K562 (cell line): ENCODE measurements at regions not wholly inside any gene's neighbourhood (a gene's known extent, or its start where the extent isn't known, plus 50 kb on each side); places are given as distances from the start of the nearest gene placed in this dataset.

Experiments used
- ATAC-seq: fragments of 200-7000 bp; cut with Tn5 transposase; 3 replicates; pipeline ENCODE4 v1.9.1; 2020; ENCODE audit warnings: moderate library complexity
- BruUV-seq: library from RNA; stranded (reverse); fragments of 400-500 nt; replicated peaks from 2 replicates; lab custom pipeline; 2021; lab: Mats Ljungman, UMichigan
- CTCF ChIA-PET: fragments of 300-600 bp; formaldehyde crosslinking; extraction: SDS; loops from one replicate; lab custom pipeline; 2021; ENCODE audit warnings: low intra/inter-chr PET ratio; lab: Yijun Ruan, JAX
- POLR2A ChIA-PET: fragments of 300-600, 350-650 bp; sonication (Branson Sonifier 250); formaldehyde crosslinking; extraction: SDS; loops from one replicate; lab custom pipeline; 2021; ENCODE audit warnings: antibody characterized with exemption, inconsistent platforms; lab: Yijun Ruan, JAX
- DNase-seq, 4 experiments: peaks; one replicate each; pipeline versions ENCODE4 v3.0.0 to v3.0.0-alpha.2; 2011 to 2018; ENCODE audit warnings: low spot score in 3 of 4, mixed read lengths in 3 of 4; ENCODE audit errors: extremely low read depth in 1 of 4
- FAIRE-seq: peaks from 2 replicates; lab custom pipeline; 2011; peaks lifted over from hg19 to GRCh38; lab: Jason Lieb, UNC
- H2AFZ ChIP-seq: 2 replicates; pipeline ENCODE4 v1.6.0; 2011; ENCODE audit warnings: low read depth, low read length, control low read depth, inconsistent platforms
- H3K27ac ChIP-seq: fragments of 200-600 bp; 3 replicates; pipeline ENCODE4 v1.8.0; 2011; ENCODE audit warnings: low read depth, mild to moderate bottlenecking, control low read depth, inconsistent platforms, low read length, moderate library complexity, mixed read lengths; ENCODE audit errors: extremely low read depth
- H3K27me3 ChIP-seq, 2 experiments: fragments of 300-600 bp in 1 of 2; 2 replicates in 1 of 2; 3 replicates in 1 of 2; pipeline versions ENCODE4 v1.6.0 to v1.8.0; 2011; ENCODE audit warnings: inconsistent platforms in 2 of 2, low read length in 2 of 2, mild to moderate bottlenecking in 1 of 2, mixed read lengths in 1 of 2, moderate library complexity in 1 of 2; ENCODE audit not compliant: control insufficient read depth in 2 of 2, insufficient read depth in 2 of 2
- H3K36me3 ChIP-seq: fragments of 300-600 bp; 3 replicates; pipeline ENCODE4 v1.8.0; 2011; ENCODE audit warnings: mild to moderate bottlenecking, low read length, inconsistent platforms; ENCODE audit not compliant: control insufficient read depth, insufficient read depth
- H3K4me1 ChIP-seq, 2 experiments: fragments of 200-600 bp in 1 of 2; replicated peaks in 1 of 2; 2 replicates in 1 of 2; 3 replicates in 1 of 2; pipeline versions ENCODE4 v1.5.1 to v1.8.0; 2011; ENCODE audit warnings: inconsistent platforms in 2 of 2, low read length in 2 of 2, mild to moderate bottlenecking in 1 of 2, mixed read lengths in 1 of 2, moderate library complexity in 1 of 2; ENCODE audit not compliant: control insufficient read depth in 2 of 2, insufficient read depth in 2 of 2
- H3K4me2 ChIP-seq: 2 replicates; pipeline ENCODE4 v1.6.1; 2011; ENCODE audit warnings: low read length, control low read depth, inconsistent platforms, mixed read lengths; ENCODE audit not compliant: insufficient read depth
- H3K4me3 ChIP-seq: fragments of 200-600 bp; sonication (generic), shearing (Covaris generic); 2 replicates; pipeline ENCODE4 v1.5.1; 2016; ENCODE audit warnings: control low read depth, inconsistent platforms
- H3K79me2 ChIP-seq: fragments of 200-600 bp; 3 replicates; pipeline ENCODE4 v1.8.0; 2011; ENCODE audit warnings: low read length, inconsistent platforms; ENCODE audit not compliant: control insufficient read depth, insufficient read depth
- H3K9ac ChIP-seq, 2 experiments: 2 replicates each; pipeline versions ENCODE4 v1.6.0 to v1.6.1; 2011; ENCODE audit warnings: low read depth in 2 of 2, low read length in 2 of 2, control low read depth in 1 of 2, inconsistent platforms in 1 of 2, mild to moderate bottlenecking in 1 of 2, mixed read lengths in 1 of 2; ENCODE audit not compliant: insufficient read depth in 1 of 2
- H3K9me1 ChIP-seq: one replicate; pipeline ENCODE4 v1.6.0; 2011; ENCODE audit warnings: inconsistent platforms, mild to moderate bottlenecking, low read length, moderate library complexity; ENCODE audit not compliant: control insufficient read depth, insufficient read depth
- H3K9me3 ChIP-seq: replicated peaks from 2 replicates; pipeline ENCODE4 v1.5.1; 2011; ENCODE audit warnings: low read depth, low read length, inconsistent platforms; ENCODE audit not compliant: control insufficient read depth, insufficient read depth
- H4K20me1 ChIP-seq: replicated peaks from 2 replicates; pipeline ENCODE4 v1.6.1; 2011; ENCODE audit warnings: low read length, inconsistent platforms, mixed read lengths; ENCODE audit not compliant: control insufficient read depth, insufficient read depth
- CHD4 ChIP-seq: fragments of 200-600 bp; sonication (generic); IDR thresholded peaks from 3 replicates; pipeline ENCODE4 v1.6.1; 2012; ENCODE audit warnings: low read depth, mild to moderate bottlenecking, mixed read lengths, low read length, inconsistent platforms; ENCODE audit not compliant: insufficient read depth, insufficient replicate concordance, poor library complexity, severe bottlenecking
- KAT2B ChIP-seq: IDR thresholded peaks from one replicate; pipeline ENCODE4 v1.6.1; 2012; ENCODE audit warnings: low read depth, mild to moderate bottlenecking, control low read depth, inconsistent platforms, low read length, moderate library complexity
- NCOA4 ChIP-seq: fragments of 450-650 bp; IDR thresholded peaks from 2 replicates; pipeline ENCODE4 v1.6.1; 2018; ENCODE audit warnings: mild to moderate bottlenecking; ENCODE audit not compliant: partially characterized antibody
- SRSF1 ChIP-seq: fragments of 200-400 bp; formaldehyde crosslinking; IDR thresholded peaks from 2 replicates; pipeline ENCODE4 v1.6.1; 2017; ENCODE audit warnings: mild to moderate bottlenecking, low read depth, low read length, moderate library complexity
- STAT5B ChIP-seq: fragments of 250-450 bp; sonication (Bioruptor Pico); IDR thresholded peaks from 2 replicates; pipeline ENCODE4 v1.8.0; 2021; ENCODE audit warnings: mild to moderate bottlenecking, inconsistent platforms
- ZNF143 ChIP-seq: sonication (generic); formaldehyde crosslinking; IDR thresholded peaks from 2 replicates; pipeline ENCODE4 v1.9.0; 2022; ENCODE audit warnings: mild to moderate bottlenecking, missing genetic modification reagents
- ZNF197 ChIP-seq: fragments of 200-800 bp; sonication (Bioruptor generic); IDR thresholded peaks from 2 replicates; pipeline ENCODE4 v1.6.1; 2016; ENCODE audit warnings: low read depth, missing genetic modification characterization, missing compliant biosample characterization
- ZNF512 ChIP-seq: IDR thresholded peaks from 2 replicates; pipeline ENCODE4 v1.6.1; 2016; ENCODE audit warnings: missing genetic modification characterization, missing compliant biosample characterization
- WGBS: fragments of 100-300 bp; shearing (Covaris generic); methylation state at CpG from one replicate; pipeline ENCODE4 v1.1.6; 2016; ENCODE audit warnings: low coverage, mixed read lengths; ENCODE audit not compliant: insufficient coverage; ENCODE audit errors: missing lambda C conversion rate; 5-methylcytosine and 5-hydroxymethylcytosine counted together
- in situ Hi-C: fragments of 300-500 bp; cut with MboI; formaldehyde crosslinking; loops from 4 replicates; pipeline ENCODE4 v1.15.0; 2018; ENCODE audit warnings: inconsistent platforms, mixed read lengths
- intact Hi-C: fragments of 100-400 bp; cut with micrococcal nuclease; formaldehyde crosslinking; loops from 2 replicates; pipeline ENCODE4 v1.14.2; 2022
- TF ChIP-seq, protein P1 (sequence below): fragments of 250-450 bp; sonication (Bioruptor Pico); IDR thresholded peaks from 2 replicates; pipeline ENCODE4 v1.5.0; 2021; ENCODE audit warnings: mild to moderate bottlenecking, moderate library complexity

DNA sequence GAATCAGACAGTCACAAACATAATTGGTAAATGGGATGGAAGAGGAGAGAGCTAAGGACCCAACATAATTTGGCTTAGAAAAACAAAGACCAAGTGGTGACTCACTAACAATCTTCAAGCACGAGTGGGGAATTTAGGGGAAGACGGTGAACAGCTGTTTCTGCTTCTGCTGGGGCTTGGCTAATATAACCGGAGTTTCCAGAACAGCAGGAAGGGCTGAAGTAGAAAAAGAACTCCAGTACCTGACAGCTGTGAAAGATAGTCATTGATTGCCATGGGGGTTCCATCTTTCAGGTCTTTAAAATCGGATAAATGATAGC lies 290.9 kb upstream of the LDB2 start:
- Histone ChIP-seq H3K4me2 (no peak overlapping the region), H3K9me3 (no peaks in the 10 kb centered on the region), H3K9ac (no peak overlapping the region), H2AFZ (no peak overlapping the region), H3K4me3 (no peak overlapping the region), H3K9me1 (no peaks in the 10 kb centered on the region), H3K4me1 (no peaks in the 10 kb centered on the region), H3K27me3 (no peaks in the 10 kb centered on the region), H3K79me2 (no peaks in the 10 kb centered on the region), H3K36me3 (no peaks in the 10 kb centered on the region), H4K20me1 (no peaks in the 10 kb centered on the region), H3K27ac (no peak overlapping the region)
- DNase-seq: no peak
- 3% methylated on average over 4 of the region's 4 CpGs for WGBS
- ATAC-seq: no peak
- TF ChIP-seq SRSF1 (no peak), CHD4 (no peak), ZNF512 (tag) (no peak), STAT5B (no peak), NCOA4 (no peak), ZNF197 (no peak), KAT2B (no peak), ZNF143 (CRISPR knock-in tag) (no peak)
- TF ChIP-seq, protein P1, sequence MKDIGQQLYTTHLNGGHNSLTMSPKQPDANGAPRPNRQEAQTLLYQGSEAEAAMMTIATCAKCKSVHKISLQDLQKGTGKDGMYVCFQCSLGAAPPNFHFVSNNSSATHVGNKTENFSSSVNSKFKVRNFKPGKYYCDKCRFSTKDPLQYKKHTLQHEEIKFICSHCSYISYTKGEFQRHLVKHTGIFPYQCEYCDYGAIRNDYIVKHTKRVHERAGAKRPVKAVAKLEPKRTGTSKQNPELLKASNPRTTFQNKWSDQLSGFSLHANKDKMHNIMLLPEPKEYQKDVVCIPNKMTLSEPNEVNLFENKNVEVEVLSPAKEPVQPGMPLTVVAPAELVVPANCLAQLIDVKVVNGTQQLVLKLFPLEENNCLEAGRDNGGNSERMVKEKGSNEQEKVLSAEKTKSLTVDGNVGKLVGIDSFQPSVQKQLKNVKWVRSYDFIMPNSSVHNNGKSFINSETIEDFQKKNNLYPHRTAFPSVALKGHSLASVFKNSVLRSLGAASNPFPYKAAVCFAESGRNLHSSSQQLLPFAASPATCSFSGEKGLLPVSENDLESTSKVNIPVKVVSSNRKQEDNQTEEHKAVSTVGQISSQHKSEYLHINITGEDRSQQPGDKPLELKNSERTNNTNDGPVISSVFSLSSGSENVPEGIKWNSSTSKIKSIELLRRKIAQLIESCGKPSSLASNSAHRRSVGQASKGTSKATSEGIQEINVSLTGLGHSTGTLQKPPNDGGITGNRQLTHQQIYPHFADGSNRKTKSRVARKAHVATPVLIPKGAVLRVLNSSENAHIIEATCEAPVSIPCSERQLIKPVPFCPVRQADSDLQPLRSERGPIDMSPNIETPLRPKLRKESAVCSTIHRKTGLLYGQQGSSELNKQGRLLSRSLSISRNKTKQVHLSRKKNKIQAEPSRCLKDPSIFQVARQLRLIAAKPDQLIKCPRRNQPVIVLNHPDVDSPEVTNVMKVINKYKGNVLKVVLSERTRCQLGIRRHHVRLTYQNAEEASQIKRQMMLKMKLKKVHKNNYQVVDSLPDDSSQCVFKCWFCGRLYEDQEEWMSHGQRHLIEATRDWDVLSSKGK (CRISPR knock-in tag): no peak
- BruUV-seq: no TSS peak
- in situ Hi-C loops: no loop called here
- CTCF ChIA-PET: no interaction called here
- POLR2A ChIA-PET: no interaction called here
- FAIRE-seq: no peak
- intact Hi-C loops: no loop called here
